Stimulated activated CD4-positive, alpha-beta T cell treated with anti-CD3 and anti-CD28 coated beads, TNF-alpha, amount 100 ng/mL, for 4 hours (primary cell): ENCODE measurements at regions not wholly inside any gene's neighbourhood (a gene's known extent, or its start where the extent isn't known, plus 50 kb on each side); places are given as distances from the start of the nearest gene placed in this dataset.
"Not testable (repeated sequence)": the region's sequence is repeated elsewhere in the genome, so short reads cannot be mapped to it uniquely, and the experiment has no call there.

ENCODE experiments used
- DNase-seq, 3 experiments: peaks; one replicate each; pipeline ENCODE4 v3.0.0-alpha.2; 2020; ENCODE audit warnings: low read depth in 3 of 3

DNA sequence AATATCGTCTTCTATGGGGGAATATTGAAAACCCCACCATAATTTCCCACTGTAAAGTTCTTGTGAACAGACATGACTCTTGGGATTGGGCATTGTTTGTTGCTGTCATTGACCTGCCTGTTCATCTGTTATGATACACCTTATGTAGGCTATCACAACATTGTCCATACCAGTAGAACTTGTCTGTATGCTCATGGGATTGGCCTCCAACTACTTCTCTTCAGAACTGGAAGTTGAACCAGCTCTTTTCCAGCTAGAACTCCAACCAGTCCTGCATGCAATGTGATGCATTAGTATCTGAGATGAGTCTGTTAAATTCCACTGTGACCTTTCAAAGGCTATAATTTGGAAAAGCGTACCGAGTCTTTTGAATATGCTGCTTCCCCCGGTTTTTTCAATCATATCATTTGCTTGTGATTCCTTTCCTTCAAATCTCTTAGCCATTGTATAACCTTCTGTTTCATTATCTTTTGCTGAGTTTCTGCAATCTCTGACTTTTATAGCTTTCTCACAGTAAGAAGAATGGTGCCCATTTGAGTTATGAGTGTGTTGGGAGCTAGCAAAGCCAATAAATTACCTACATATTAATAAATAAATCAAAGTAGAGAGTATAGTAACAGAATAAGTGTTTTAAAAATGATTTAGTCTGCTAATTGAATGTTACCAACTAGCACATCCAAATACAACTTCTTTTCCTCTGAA, 101.9 kb downstream of the PLK2 start:
- no peak for DNase-seq

- DNase-seq = no peak
Measured at GRCh38 chr5:58357121-58357520, 102.8 kb downstream of the PLK2 start.

- no peak for DNase-seq
Measured at GRCh38 chr5:58356662-58357061, 103.2 kb downstream of the PLK2 start.

DNA sequence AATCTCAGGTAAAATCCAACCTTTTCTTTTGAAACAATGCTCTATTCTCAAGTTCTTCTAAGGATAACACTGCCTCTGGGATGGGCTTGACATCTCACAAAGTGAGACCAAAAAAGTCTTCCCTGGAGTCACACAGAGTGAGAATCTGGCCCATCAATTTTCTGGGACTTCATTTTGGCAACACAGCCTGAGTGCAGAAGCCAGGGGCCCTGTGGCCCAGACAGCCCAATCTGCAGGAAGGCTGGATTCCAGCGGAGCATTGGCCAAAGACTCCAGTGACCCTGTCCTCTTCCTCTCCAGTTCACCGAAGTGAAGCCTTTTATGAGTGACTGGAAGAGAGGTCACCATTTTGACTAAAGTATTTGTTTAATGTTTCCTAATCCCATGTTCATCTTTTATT, 105.1 kb downstream of the PLK2 start:
- DNase-seq = no peak

DNA sequence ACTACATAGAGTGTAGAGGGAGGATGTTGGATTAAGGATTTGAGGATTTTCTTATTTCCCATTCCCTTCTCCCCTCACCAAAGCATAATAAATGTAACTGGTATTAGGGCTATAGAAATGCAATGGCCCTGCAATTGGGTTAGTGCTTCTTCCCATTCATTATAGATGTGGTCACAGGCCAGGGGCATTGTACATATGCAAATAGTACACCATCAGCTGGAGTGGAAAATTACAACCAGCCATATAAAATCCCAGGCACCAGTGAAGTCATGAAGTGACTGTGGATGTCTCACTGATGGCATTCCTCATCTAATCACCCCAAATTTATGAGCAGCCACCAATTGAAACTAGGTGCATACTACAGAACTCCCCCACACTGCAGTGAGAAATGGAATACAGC, 105.9 kb downstream of the PLK2 start:
- no peak for DNase-seq

DNA sequence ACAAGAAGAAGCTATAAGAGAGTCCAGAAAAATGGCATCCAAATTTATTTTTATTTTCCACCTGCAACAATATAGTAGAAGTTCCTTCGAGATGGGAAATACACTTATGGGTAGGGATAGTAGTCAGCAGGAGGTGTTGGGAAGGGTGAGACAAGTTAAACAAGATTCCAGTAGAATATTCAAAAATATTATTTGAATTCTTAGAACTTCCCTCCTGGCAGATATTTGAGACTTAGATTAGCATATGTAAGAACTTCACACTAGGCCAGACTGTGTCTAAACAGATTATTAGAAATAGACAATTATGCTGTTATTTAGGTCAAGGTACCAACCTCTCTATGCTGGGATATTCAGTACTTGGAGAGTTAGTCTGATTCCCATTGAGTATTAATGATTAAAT, 108.7 kb downstream of the PLK2 start:
- DNase-seq = no peak

- no peak for DNase-seq
Measured at GRCh38 chr5:58348996-58349728, 110.7 kb downstream of the PLK2 start.

GRCh38 chr5:58346041-58346440, 113.8 kb downstream of the PLK2 start:
- DNase-seq = no peak

GRCh38 chr5:58341476-58341875, 118.4 kb downstream of the PLK2 start:
- DNase-seq = no peak

DNA sequence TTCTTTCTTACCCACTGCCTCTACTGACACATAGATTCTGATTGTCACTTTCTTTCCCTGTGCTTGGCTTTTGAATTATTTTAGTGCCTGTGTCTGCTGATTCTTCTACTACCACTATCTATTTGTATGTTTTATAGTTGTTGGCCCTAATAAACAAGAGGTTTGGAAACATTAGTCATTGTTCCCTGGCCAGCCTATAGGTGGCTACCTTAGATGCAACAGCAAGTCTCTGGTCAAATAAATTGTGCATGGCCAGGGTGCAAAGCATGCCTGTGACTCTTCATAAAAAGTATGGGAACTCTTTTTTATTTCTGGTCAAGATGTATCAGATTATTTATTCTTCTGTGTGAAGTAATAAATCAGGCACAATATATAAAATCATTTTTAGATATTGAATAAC, 124.4 kb downstream of the PLK2 start:
- no peak for DNase-seq

DNA sequence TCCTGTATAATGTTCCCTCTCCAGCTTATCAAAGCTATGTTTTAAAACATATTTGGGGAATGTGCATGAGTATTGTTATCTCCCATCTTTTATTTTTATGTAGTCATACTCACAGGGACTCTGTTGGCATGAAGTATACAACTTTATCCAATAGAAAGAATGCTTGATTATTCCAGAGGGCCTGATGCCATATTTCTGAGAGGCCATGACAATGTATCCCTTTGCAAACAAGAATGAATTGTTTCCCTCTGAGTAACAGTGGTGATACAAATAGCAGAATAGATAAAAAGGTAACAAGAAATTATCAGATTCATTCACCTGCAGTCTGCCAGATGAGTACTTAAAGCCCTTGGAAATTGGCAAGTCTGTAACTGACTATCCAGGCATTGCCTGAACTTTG, 125.9 kb downstream of the PLK2 start:
- DNase-seq = no peak

DNA sequence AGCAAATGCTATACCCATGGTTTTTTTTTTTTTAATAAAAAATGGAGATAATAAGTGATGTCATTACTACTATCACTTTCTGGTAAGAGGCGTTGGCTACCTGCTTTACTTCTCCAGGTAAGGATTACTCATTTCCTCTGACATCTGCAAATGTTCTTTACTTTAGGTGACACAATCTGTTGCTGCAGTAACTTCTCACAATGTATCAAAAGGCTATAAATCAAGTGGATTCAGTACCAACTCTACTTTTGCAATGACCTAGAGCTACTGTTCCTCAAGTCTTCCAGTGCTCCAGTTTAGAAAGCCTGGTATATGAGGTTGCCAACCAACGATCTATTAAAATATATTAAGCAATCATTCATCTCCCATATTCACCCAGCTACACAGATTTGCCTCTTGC, 129.1 kb downstream of the PLK2 start:
- DNase-seq = no peak

- DNase-seq = no peak
Measured at GRCh38 chr5:58327289-58327688, 132.6 kb downstream of the PLK2 start.

DNA sequence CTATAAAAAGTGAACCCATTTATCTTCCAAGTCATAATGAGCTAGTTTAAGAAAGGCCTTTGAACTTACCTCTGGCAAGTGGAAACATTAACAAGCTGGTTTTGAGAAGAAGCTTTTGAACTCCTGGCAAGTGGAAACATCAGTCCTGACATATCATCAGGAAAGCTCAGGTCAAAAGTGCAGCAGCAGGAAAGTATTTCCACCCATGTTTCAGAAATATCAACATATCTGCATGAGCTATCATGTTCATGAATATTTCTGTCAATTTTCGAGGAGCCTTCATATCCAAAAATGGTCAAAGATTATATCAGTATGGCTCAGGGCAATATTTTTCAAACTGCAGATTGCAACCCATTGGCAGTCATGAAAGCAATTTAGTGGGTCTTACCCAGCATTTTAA, 133.9 kb downstream of the PLK2 start:
- DNase-seq = no peak

GRCh38 chr5:58322453-58322852, 137.4 kb downstream of the PLK2 start:
- no peak for DNase-seq

- DNase-seq = no peak
Measured at GRCh38 chr5:58318468-58318867, 141.4 kb downstream of the PLK2 start.

DNA sequence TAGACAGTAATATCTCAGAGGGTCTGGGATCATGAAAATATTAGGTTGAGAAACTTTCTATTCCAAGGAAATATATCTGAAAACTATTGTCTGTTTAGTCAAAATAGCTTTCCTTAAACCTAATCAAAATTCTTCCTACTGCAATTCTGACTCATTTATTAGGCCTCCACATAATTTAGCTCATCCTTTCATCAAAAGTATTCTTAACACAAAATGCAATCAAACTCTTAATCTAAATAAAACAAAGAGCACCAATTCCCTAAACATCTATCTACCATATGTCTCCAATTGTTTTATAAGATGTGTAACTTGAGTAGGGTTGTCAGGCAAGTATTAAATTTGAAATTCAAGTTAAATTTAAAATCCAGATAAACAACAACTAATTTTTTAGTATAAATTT, 142.1 kb downstream of the PLK2 start:
- no peak for DNase-seq

GRCh38 chr5:58317009-58317408, 142.9 kb downstream of the PLK2 start:
- no peak for DNase-seq

DNA sequence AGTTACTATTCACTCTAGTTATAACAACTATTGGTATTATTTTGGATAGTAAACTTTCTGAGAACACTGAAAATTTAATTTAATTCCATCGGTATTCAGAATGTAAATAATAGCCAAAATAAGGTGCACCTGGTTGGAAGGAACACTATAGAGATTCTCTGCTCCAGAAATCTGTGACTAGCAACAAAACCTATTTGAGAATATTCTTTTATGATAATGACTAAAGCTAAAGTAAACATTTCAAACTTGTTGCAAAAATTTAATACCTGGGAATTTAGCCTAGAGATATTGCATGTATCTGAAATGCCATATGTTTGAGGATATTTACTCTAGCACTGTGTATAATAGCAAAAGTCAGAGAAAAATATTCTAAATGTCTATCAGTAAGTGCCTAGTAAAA, 144.1 kb downstream of the PLK2 start:
- DNase-seq = no peak

GRCh38 chr5:58314356-58315210, 145.3 kb downstream of the PLK2 start:
- DNase-seq = no peak

- no peak for DNase-seq
Measured at GRCh38 chr5:58312299-58312698, 147.6 kb downstream of the PLK2 start.

DNA sequence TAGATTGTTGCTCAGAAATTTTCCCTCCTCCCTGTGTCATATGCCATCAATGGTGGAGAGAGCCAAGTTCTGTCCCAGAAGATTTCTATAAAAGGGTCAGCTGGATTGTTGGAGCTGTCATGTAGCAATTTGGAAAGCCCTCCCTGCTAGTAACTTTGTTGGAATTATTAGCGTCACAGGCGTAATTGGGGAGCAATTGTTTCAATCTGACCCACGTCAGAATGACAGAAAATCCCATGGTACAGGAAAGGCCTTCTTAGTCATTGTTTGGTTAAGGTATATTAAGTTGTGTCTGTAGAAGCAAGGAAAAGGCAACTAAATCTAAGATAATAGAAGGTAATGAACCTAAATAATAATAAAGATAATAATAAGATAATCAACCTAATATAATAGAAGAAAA, 148.4 kb downstream of the PLK2 start:
- no peak for DNase-seq

DNA sequence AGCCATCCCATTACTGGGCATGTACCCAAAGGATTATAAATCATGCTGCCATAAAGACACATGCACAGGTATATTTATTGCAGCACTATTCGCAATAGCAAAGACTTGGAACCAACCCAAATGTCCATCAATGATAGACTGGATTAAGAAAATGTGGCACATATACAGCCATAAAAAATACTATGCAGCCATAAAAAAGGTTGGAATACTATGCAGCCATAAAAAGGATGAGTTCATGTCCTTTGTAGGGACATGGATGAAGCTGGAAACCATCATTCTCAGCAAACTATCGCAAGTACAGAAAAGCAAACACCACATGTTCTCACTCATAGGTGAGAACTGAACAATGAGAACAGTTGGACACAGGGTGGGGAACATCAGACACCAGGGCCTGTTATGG, 151.5 kb downstream of the PLK2 start:
- not testable (repeated sequence) for DNase-seq
